Keratinocyte (primary cell): ENCODE measurements at regions not wholly inside any gene's neighbourhood (a gene's known extent, or its start where the extent isn't known, plus 50 kb on each side); places are given as distances from the start of the nearest gene placed in this dataset.

Experiments
- DNase-seq: peaks from one replicate; pipeline ENCODE4 v3.0.0-alpha.2; 2011; ENCODE audit warnings: low read depth, missing footprints, low spot score
- FAIRE-seq: peaks from 2 replicates; lab custom pipeline; 2011; peaks lifted over from hg19 to GRCh38; lab: Jason Lieb, UNC
- H2AFZ ChIP-seq: 2 replicates; pipeline ENCODE4 v1.6.0; 2012; ENCODE audit warnings: low read length, control low read depth, inconsistent platforms; ENCODE audit not compliant: control insufficient read depth
- H3K27ac ChIP-seq: 2 replicates; pipeline ENCODE4 v1.5.1; 2011; ENCODE audit warnings: low read length; ENCODE audit not compliant: control insufficient read depth, insufficient read depth
- H3K27me3 ChIP-seq: 3 replicates; pipeline ENCODE4 v1.6.0; 2011; ENCODE audit warnings: low read length; ENCODE audit not compliant: control insufficient read depth, insufficient read depth; ENCODE audit errors: extremely low read depth
- H3K36me3 ChIP-seq, 2 experiments: 2 replicates in 1 of 2; 3 replicates in 1 of 2; pipeline ENCODE4 v1.5.1; 2011; ENCODE audit warnings: low read length in 2 of 2, mild to moderate bottlenecking in 1 of 2; ENCODE audit not compliant: control insufficient read depth in 2 of 2, insufficient read depth in 2 of 2; ENCODE audit errors: extremely low read depth in 1 of 2
- H3K4me1 ChIP-seq: 3 replicates; pipeline ENCODE4 v1.5.1; 2011; ENCODE audit warnings: low read length; ENCODE audit not compliant: control insufficient read depth, insufficient read depth; ENCODE audit errors: extremely low read depth
- H3K4me2 ChIP-seq: 3 replicates; pipeline ENCODE4 v1.6.0; 2011; ENCODE audit warnings: low read depth, low read length; ENCODE audit not compliant: control insufficient read depth, insufficient read depth; ENCODE audit errors: extremely low read depth
- H3K4me3 ChIP-seq, 3 experiments: fragments of 200-600 bp in 1 of 3; sonication (generic) in 1 of 3; 2 replicates in 2 of 3; 3 replicates in 1 of 3; pipeline ENCODE4 v1.5.1; 2011 to 2016; ENCODE audit warnings: low read length in 3 of 3, mild to moderate bottlenecking in 3 of 3, control low read depth in 2 of 3, inconsistent platforms in 1 of 3, low read depth in 1 of 3, mixed read lengths in 1 of 3, mixed run types in 1 of 3, moderate library complexity in 1 of 3; ENCODE audit not compliant: control insufficient read depth in 2 of 3, insufficient read depth in 2 of 3; ENCODE audit errors: extremely low read depth in 1 of 3
- H3K79me2 ChIP-seq: 2 replicates; pipeline ENCODE4 v1.6.0; 2012; ENCODE audit warnings: low read length; ENCODE audit not compliant: control insufficient read depth, insufficient read depth
- H3K9ac ChIP-seq: 3 replicates; pipeline ENCODE4 v1.6.0; 2011; ENCODE audit warnings: low read length; ENCODE audit not compliant: control insufficient read depth, insufficient read depth; ENCODE audit errors: extremely low read depth
- H3K9me1 ChIP-seq: 3 replicates; pipeline ENCODE4 v1.6.0; 2011; ENCODE audit warnings: low read length; ENCODE audit not compliant: control insufficient read depth, insufficient read depth; ENCODE audit errors: extremely low read depth
- H3K9me3 ChIP-seq: 2 replicates; pipeline ENCODE4 v1.5.1; 2012; ENCODE audit warnings: low read depth, low read length; ENCODE audit not compliant: control insufficient read depth
- H4K20me1 ChIP-seq: 3 replicates; pipeline ENCODE4 v1.6.0; 2011; ENCODE audit warnings: low read length; ENCODE audit not compliant: control insufficient read depth, insufficient read depth; ENCODE audit errors: extremely low read depth
- EZH2 ChIP-seq: IDR thresholded peaks from one replicate; pipeline ENCODE4 v1.6.1; 2012; ENCODE audit warnings: inconsistent platforms, mild to moderate bottlenecking, low read length, moderate library complexity
- dilution Hi-C: fragments of 300-500 bp; cut with MboI; formaldehyde crosslinking; loops from one replicate; pipeline ENCODE4 v1.7.0; 2020; ENCODE audit warnings: low sequenced_read_pairs; ENCODE audit not compliant: extremely low pct_ligation_motif_present
- TF ChIP-seq, protein P1 (sequence below), 3 experiments: IDR thresholded peaks in 1 of 3; conservative IDR thresholded peaks in 1 of 3; optimal IDR thresholded peaks in 1 of 3; 2 replicates in 2 of 3; 3 replicates in 1 of 3; pipeline versions ENCODE3 to v1.5.1; 2011; ENCODE audit warnings: low read length in 3 of 3, mild to moderate bottlenecking in 3 of 3, moderate library complexity in 2 of 3, control low read depth in 1 of 3, inconsistent platforms in 1 of 3; ENCODE audit not compliant: insufficient read depth in 2 of 3; ENCODE audit errors: extremely low read depth in 1 of 3

DNA sequence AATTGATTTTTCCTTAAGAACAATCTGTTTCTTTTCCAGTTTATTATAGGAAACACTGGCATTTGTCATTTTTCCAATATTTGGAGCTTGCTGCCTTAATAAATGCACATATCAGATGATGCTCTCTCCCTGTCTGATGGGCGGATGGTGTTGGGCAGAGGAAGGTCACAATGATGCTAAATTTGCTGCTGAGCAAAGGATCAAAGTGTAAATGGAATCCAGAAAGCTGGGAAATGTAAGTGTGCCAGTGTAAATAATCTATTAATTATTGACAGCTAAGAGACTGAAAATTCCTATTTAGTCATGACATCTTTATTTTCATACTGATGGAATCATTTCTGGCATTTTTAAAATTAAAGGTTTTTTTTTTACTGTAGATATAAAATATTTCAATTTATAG, 243.2 kb downstream of the PTBP2 start:
- no peaks in the 10 kb centered on the region for H3K36me3 ChIP-seq
- H3K4me1 ChIP-seq = no peaks in the 10 kb centered on the region
- dilution Hi-C loops = no loop called here
- H3K27me3 ChIP-seq = no peaks in the 10 kb centered on the region
- no peak overlapping the region for H2AFZ ChIP-seq
- H3K27ac ChIP-seq = no peak overlapping the region
- H3K79me2 ChIP-seq = no peaks in the 10 kb centered on the region
- no peak overlapping the region for H3K4me2 ChIP-seq
- H3K9me1 ChIP-seq = no peaks in the 10 kb centered on the region
- no peak overlapping the region for H3K4me3 ChIP-seq
- FAIRE-seq (no peak), DNase-seq (no peak)
- no peak for TF ChIP-seq EZH2
- TF ChIP-seq, protein P1, sequence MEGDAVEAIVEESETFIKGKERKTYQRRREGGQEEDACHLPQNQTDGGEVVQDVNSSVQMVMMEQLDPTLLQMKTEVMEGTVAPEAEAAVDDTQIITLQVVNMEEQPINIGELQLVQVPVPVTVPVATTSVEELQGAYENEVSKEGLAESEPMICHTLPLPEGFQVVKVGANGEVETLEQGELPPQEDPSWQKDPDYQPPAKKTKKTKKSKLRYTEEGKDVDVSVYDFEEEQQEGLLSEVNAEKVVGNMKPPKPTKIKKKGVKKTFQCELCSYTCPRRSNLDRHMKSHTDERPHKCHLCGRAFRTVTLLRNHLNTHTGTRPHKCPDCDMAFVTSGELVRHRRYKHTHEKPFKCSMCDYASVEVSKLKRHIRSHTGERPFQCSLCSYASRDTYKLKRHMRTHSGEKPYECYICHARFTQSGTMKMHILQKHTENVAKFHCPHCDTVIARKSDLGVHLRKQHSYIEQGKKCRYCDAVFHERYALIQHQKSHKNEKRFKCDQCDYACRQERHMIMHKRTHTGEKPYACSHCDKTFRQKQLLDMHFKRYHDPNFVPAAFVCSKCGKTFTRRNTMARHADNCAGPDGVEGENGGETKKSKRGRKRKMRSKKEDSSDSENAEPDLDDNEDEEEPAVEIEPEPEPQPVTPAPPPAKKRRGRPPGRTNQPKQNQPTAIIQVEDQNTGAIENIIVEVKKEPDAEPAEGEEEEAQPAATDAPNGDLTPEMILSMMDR (optimal IDR thresholded peaks at IDR 0.05 in 1 of 3, IDR thresholded peaks at IDR 0.05 in 1 of 3, conservative IDR thresholded peaks at IDR 0.05 in 1 of 3; ENCODE audit: extremely low read depth in 1 of 3, insufficient read depth in 2 of 3, low read length in 3 of 3) = no peak
- H4K20me1 ChIP-seq = no peaks in the 10 kb centered on the region
- H3K9ac ChIP-seq = no peak overlapping the region
- no peaks in the 10 kb centered on the region for H3K9me3 ChIP-seq

DNA sequence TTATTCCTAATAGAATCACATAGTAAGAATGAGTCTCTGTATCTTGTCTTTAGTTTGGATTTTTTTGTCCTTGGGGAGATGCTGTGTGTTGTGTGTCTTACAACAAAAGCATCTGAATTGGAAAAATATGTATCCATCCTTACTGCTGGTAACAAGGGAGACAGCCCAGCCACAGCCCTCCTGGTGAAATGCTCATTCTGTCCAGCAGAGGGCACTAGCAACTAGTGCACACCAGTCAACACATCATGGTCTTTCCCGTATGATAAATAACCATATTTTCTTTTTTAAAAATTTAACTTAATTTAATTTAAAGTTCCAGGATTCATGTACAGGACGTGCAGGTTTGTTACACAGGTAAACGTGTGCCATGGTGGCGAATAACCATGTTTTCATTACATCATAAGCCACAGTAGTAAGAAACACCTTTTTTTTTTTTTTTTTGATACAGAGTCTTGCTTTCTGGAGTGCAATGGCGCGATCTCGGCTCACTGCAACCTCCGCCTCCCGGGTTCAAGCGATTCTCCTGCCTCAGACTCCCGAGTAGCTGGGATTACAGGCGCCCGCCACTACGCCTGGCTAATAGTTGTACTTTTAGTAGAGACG, 245.1 kb downstream of the PTBP2 start:
- H2AFZ ChIP-seq = peak overlapping the region; percentile 34
- no peak overlapping the region for H3K9ac ChIP-seq
- H4K20me1 ChIP-seq = no peaks in the 10 kb centered on the region
- no peak for TF ChIP-seq EZH2
- TF ChIP-seq, protein P1 (optimal IDR thresholded peaks at IDR 0.05 in 1 of 3, IDR thresholded peaks at IDR 0.05 in 1 of 3, conservative IDR thresholded peaks at IDR 0.05 in 1 of 3; ENCODE audit: extremely low read depth in 1 of 3, insufficient read depth in 2 of 3, low read length in 3 of 3) = peak; percentile 81 to 93 (median 86)
- no peak overlapping the region for H3K27ac ChIP-seq
- DNase-seq (peak; percentile 25), FAIRE-seq (peak; percentile 78)
- no peaks in the 10 kb centered on the region for H3K79me2 ChIP-seq
- H3K36me3 ChIP-seq = no peaks in the 10 kb centered on the region
- no peak overlapping the region for H3K4me3 ChIP-seq
- H3K9me3 ChIP-seq = no peaks in the 10 kb centered on the region
- H3K4me1 ChIP-seq = no peaks in the 10 kb centered on the region
- H3K9me1 ChIP-seq = no peaks in the 10 kb centered on the region
- no peaks in the 10 kb centered on the region for H3K27me3 ChIP-seq
- dilution Hi-C loops = no loop called here
- H3K4me2 ChIP-seq = peak overlapping the region; percentile 38
